GM12872 (cell line): ENCODE measurements at regions not wholly inside any gene's neighbourhood (a gene's known extent, or its start where the extent isn't known, plus 50 kb on each side); places are given as distances from the start of the nearest gene placed in this dataset.

Source experiments
- TF ChIP-seq, protein P1 (sequence below): IDR thresholded peaks from 3 replicates; pipeline ENCODE4 v1.5.1; 2011; ENCODE audit warnings: low read depth, mild to moderate bottlenecking, low read length, moderate library complexity; ENCODE audit not compliant: insufficient read depth

DNA sequence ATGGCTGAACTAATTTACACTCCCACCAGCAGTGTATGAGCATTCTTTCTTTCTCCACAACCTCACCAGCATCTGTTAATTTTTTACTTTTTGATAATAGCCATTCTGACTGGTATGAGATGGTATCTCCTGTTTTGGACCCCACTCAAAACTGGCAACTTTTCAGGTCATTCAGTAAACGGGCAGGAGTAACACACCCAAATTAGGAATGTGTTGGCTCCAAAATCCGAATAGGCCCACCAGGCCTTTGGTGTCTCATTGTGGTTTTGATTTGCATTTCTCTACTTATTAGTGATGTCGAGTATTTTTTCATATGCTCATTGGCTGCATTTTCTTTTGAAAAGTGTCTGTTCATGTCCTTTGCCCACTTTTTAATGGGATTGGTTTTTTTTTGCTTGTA, 517.1 kb downstream of the TMEM232 start:
- TF ChIP-seq, protein P1, sequence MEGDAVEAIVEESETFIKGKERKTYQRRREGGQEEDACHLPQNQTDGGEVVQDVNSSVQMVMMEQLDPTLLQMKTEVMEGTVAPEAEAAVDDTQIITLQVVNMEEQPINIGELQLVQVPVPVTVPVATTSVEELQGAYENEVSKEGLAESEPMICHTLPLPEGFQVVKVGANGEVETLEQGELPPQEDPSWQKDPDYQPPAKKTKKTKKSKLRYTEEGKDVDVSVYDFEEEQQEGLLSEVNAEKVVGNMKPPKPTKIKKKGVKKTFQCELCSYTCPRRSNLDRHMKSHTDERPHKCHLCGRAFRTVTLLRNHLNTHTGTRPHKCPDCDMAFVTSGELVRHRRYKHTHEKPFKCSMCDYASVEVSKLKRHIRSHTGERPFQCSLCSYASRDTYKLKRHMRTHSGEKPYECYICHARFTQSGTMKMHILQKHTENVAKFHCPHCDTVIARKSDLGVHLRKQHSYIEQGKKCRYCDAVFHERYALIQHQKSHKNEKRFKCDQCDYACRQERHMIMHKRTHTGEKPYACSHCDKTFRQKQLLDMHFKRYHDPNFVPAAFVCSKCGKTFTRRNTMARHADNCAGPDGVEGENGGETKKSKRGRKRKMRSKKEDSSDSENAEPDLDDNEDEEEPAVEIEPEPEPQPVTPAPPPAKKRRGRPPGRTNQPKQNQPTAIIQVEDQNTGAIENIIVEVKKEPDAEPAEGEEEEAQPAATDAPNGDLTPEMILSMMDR = no peak

DNA sequence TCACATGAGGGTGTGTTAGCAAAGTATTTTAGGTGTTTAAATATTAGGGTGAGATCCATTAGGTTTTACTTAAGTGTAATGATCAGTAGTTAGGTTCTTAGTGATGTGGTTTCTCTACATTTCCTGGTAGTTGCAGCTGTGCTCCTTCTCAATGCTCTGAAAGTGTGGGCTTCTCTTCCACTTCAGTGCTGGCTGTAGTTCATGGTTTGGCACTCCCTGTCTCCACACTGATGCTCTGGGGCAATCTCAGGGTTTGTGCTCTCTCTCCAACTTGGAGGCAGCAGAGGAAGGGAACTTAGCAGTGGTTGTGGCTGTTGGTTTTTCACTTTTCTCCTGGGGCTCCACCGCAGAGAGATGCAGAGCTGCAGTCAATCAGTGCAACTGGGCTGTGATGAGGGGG, 507.5 kb downstream of the TMEM232 start:
- TF ChIP-seq, protein P1 = no peak

DNA sequence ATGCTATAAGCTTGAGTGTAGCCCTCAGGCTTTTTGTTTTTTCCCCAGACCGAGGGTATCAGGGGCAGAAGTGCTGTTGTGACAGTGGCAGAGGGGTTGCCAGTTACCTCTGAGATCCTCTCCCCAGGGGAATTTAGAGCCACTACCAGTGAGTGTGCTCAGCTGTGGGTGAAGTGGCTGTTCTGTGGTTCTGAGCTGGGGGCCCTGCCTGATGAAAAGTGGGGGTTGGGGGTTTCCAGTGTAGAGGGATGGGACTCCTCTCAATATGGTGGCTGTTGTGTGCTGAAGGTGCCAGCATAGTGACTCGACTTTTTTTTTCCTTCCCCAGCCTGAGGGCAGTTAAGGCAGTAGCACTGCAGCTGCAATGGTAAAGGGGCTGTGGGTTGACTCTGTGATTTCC, 506.7 kb downstream of the TMEM232 start:
- TF ChIP-seq, protein P1 = no peak

DNA sequence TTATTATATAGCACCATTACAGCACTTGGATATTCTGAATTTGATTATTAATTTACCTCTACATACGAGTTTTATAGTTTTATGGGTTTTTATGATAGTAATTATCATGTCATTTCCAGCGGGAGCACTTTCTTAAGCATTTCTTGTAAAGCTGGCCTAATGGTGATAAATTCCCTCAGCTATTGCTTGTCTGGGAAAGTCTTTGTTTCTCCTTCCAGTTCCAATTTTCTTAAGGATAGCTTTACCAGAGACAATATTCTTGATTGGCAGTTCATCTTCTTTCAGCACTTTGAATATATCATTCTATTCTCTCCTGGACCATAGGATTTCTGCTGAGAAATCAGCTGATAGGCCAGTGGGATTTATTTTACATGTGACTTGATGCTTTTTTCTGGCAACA, 505.4 kb downstream of the TMEM232 start:
- TF ChIP-seq, protein P1 = no peak

DNA sequence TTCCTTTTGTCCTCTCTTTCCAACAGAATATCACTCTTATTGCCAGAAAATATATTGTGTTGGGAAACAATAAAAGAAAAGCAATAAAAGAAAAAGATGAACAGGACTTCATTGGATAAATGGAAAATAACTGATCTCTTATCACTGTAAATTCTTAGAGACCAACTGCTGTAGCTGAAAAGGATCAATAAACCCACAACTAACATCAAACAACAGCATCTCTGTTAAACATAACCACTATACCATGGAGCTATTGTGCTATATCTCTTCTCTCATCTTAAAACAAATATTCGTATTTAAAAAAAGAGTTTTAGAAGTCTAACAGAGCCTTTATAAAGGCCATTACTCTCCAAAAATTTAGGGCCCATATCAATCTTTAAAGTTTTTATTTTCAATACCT, 502.4 kb downstream of the TMEM232 start:
- TF ChIP-seq, protein P1 = no peak

DNA sequence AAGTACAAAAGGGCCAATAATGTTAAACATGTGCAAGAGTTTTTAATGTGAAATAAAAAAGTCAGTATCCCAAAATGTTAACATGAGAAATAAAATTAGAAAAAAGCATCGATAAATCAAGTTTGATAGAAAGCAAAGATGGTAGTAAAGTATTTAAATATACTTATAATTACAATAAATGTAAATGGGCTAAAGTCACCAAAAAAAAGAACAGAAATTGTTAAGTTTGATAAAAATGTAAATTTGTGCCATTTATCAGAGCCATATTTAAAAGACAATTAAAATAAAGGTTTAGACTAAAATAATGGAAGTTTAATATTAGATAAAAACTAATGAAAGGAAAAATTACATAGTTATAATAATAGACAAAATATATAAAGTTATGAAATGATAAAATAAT, 500.5 kb downstream of the TMEM232 start:
- TF ChIP-seq, protein P1 = no peak

DNA sequence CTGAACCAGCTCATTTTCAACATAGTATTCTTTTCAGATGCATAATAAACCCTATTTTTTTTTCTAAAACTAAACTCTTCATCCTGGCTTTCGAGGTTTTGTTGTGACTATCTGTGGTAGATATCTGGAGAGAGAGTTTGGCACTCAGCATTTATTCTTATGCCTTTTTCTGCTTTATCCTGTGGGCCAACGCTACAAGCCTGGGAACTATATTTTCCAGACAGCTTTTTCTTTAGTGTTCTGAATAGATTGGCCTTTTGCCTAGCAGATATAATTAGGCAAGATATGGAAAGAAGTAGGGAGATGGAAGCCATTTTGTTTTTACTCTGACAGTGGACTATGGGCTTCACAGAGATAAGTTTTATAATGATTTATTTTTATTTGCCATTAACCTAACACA, 486.7 kb downstream of the TMEM232 start:
- TF ChIP-seq, protein P1 = no peak

DNA sequence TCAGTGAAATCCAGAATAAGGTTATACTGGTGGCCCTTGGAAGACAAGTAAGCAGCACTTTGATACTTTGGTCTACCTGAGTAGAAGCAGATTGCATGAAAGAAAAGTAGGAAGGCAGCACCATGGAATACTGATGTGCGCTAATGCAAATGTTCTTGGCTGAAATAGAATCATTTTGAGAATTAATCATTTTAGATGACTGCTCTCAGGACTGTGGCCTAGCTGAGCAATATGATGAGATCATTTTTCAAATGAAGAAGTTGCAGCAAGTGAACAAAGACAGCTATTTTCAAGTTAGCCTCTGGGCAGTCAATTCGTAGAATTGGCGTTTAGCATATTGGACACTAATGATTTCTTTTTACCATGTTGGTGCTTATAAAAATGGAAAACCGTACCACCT, 483.5 kb downstream of the TMEM232 start:
- TF ChIP-seq, protein P1 = no peak
